PFSK-1 (cell line): ENCODE measurements at regions not wholly inside any gene's neighbourhood (a gene's known extent, or its start where the extent isn't known, plus 50 kb on each side); places are given as distances from the start of the nearest gene placed in this dataset.

Experiments used
- FOXP2 ChIP-seq: optimal IDR thresholded peaks from 2 replicates; pipeline ENCODE3; 2011; ENCODE audit warnings: borderline replicate concordance, control low read depth, inconsistent platforms; ENCODE audit not compliant: insufficient read depth; ENCODE audit errors: extremely low read length, extremely low read depth
- POLR2AphosphoS5 ChIP-seq: IDR thresholded peaks from 2 replicates; pipeline ENCODE4 v1.6.1; 2012; ENCODE audit warnings: low read depth, mild to moderate bottlenecking, control low read depth, low read length, moderate library complexity
- REST ChIP-seq, 2 experiments: IDR thresholded peaks; 2 replicates each; pipeline versions ENCODE4 v1.6.1 to v1.8.0; 2011 to 2012; ENCODE audit warnings: low read depth in 2 of 2, low read length in 2 of 2, control low read depth in 1 of 2, inconsistent platforms in 1 of 2, mild to moderate bottlenecking in 1 of 2, moderate library complexity in 1 of 2; ENCODE audit not compliant: insufficient read depth in 1 of 2
- SIN3A ChIP-seq: IDR thresholded peaks from 2 replicates; pipeline ENCODE4 v1.6.1; 2012; ENCODE audit warnings: mild to moderate bottlenecking, low read length, moderate library complexity, borderline replicate concordance; ENCODE audit not compliant: insufficient read depth
- TAF1 ChIP-seq: IDR thresholded peaks from 2 replicates; pipeline ENCODE4 v1.6.1; 2012; ENCODE audit warnings: low read length, control low read depth, borderline replicate concordance; ENCODE audit not compliant: insufficient read depth

GRCh38 chr4:63528256-63528991, 880.8 kb downstream of the TECRL start:
- no peak for TF ChIP-seq POLR2AphosphoS5
- TF ChIP-seq REST (IDR thresholded peaks at IDR 0.05; ENCODE audit: insufficient read depth in 1 of 2, low read depth in 2 of 2, low read length in 2 of 2): no peak
- no peak for TF ChIP-seq TAF1
- no peak for TF ChIP-seq SIN3A
- TF ChIP-seq FOXP2: no peak
